GM12892 (cell line): ENCODE measurements at regions not wholly inside any gene's neighbourhood (a gene's known extent, or its start where the extent isn't known, plus 50 kb on each side); places are given as distances from the start of the nearest gene placed in this dataset.

ENCODE experiments used
- POLR2A ChIP-seq: IDR thresholded peaks from 2 replicates; pipeline ENCODE4 v1.6.1; 2011; ENCODE audit warnings: low read depth, low read length, control low read depth
- POLR2AphosphoS5 ChIP-seq: IDR thresholded peaks from 2 replicates; pipeline ENCODE4 v1.6.1; 2011; ENCODE audit warnings: low read depth, low read length, control low read depth
- TAF1 ChIP-seq: IDR thresholded peaks from 2 replicates; pipeline ENCODE4 v1.6.1; 2011; ENCODE audit warnings: low read depth, mild to moderate bottlenecking, control low read depth, low read length, borderline replicate concordance

GRCh38 chr7:68119411-68119810 lies 1122.8 kb downstream of the TYW1 start:
- TF ChIP-seq POLR2A (no peak), TAF1 (no peak), POLR2AphosphoS5 (no peak)
